EH (cell line): ENCODE measurements at regions not wholly inside any gene's neighbourhood (a gene's known extent, or its start where the extent isn't known, plus 50 kb on each side); places are given as distances from the start of the nearest gene placed in this dataset.
"Not testable (repeated sequence)": the region's sequence is repeated elsewhere in the genome, so short reads cannot be mapped to it uniquely, and the experiment has no call there.

Experiments
- DNase-seq: peaks from one replicate; pipeline ENCODE4 v3.0.0-alpha.2; 2015; ENCODE audit warnings: low read depth

DNA sequence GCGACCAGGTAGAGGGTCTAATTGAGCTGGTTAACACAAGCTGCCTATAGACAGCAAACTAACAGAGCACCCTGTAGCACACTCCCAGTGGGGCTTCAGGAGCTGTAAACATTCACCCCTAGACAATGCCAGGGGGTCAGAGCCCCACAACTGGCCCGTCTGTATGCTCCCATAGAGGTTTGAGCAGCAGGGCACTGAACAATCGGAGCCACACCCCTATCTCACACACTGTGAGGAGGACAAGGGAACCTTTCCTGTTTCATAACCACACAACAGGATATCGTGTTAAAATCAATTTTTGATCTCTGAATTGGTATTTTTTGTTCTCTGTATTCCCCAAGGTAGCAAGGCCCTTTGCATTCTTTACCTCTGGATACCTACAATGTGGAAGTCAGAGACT is 266.1 kb downstream of the SPRY2 start:
- no peak for DNase-seq

DNA sequence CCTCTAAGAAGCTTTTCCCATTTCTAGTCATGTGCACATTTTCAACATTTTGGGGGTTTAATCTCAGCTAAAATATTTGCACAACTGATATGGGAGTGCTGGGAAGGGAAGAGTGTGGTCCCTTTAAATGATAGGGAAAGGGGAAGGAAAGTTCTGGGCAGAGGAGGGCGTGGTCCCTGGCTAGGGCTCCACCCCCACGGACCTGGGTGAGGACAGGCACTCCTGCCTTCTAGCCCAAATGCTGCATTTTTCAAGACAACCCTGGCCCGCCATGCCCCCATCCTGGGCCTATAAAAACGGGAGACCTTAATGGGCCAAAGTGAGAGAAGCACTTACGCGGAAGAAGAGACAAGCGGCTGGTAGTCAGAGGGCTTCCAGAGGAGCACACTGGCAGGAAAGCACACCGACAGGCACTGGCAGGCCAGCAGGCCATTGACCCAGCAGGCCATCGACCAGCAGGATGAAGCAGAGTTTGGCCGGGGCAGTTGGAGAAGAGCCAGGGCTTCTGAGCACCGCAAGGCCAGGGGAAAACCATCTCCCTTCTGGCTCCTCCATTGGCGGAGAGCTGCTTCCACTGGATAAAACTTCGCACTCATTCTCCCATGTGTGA is 266.7 kb downstream of the SPRY2 start:
- no peak for DNase-seq

DNA sequence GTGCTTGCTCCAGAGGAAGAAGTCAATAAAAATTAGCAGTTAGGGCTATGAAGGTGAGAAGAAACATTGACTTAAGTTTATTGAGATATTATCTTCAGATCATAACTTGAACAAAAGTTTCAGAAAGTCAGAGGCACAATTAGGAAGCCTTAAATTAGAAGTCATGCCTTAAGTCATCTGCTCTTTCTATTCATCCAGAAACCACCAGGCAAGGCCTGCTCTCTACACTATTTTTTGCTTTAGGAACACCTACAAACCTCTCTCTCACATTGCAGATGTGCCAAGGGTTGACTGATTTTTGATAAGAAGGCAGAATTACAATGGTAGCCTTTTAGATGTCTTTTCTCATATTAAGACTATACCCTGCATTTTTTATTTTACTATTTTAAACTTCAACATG is 268.7 kb downstream of the SPRY2 start:
- no peak for DNase-seq

- DNase-seq = no peak
Measured at GRCh38 chr13:80070024-80070703, 270.8 kb downstream of the SPRY2 start.

DNA sequence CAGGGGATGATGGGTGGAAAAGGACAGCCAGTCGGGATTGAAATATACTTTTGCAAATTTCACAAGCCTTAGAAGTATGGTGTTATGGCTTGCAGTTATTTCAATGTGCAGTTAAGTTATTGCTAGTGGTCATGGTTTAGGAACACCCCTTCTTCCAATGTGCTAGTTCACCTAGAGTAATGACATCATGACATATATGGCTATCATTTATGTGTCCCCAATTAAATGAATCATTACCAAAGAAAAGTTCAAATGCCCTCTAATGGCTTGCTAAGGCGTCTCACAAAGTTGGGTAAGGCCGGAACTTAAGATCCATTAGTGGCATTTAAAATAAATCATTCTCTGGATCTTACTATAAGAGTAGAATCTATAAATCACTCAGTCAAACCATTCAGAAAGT is 271.6 kb downstream of the SPRY2 start:
- no peak for DNase-seq

GRCh38 chr13:80065996-80066395 is 274.9 kb downstream of the SPRY2 start:
- DNase-seq = no peak

DNA sequence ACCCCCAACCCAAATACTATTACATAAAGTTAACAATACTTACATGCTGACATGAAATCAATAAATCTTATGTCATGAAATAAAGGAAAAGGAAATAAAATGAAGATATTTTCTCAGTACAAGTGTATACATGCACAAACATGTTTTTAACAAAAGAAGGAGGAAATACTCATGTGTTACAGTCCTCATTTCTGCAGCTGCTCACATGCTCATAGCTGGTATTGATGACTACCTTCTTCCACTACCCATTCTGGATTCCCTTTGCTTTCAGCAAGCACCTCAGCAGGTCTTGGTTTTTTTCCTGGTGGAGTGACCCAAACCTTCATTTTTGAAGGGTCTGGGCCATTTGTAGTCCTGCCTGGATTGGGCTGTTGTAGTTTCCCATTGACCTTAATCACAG is 278.5 kb downstream of the SPRY2 start:
- DNase-seq = not testable (repeated sequence)

DNA sequence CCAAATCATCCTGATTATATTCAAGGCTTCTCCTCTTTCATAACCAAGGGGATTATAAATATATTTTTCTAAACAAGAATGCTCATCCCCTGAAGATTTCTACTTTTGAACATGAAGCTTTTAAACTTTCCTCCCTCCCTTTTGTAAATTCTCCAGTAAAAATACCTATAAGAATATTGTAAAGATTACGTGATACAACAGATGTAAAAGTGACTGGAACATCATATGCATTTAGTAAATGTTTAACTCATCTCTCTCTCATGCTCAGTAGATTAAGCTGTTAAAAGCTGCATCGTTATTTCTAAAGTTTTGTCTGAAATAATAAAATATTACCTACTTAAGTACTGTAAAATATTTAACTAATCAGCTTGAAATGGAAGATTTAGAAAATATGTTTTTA is 281.1 kb downstream of the SPRY2 start:
- DNase-seq = no peak

- DNase-seq = no peak
Measured at GRCh38 chr13:80058626-80059025, 282.3 kb downstream of the SPRY2 start.

- DNase-seq = no peak
Measured at GRCh38 chr13:80055847-80056246, 285.1 kb downstream of the SPRY2 start.

GRCh38 chr13:80054806-80055205 is 286.1 kb downstream of the SPRY2 start:
- peak; percentile 52 for DNase-seq

DNA sequence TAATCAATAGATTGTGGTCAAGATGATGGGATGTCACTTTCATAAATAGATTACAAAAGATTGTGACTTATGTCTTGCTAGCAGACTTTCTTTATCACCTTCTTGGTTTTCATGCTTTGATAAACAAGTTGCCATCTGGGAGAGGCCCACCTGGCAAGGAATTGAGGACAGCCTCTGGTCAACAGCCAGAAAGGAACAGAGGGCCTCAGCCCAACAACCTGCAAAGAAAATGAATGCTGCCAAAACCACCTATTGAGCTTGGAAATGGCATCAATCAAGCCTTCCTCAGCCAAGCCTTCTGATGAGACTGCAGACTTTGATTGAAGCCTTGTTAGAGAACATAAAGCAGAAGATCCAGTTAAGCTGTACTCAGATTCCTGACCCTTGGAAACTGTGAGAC is 288.6 kb downstream of the SPRY2 start:
- no peak for DNase-seq

DNA sequence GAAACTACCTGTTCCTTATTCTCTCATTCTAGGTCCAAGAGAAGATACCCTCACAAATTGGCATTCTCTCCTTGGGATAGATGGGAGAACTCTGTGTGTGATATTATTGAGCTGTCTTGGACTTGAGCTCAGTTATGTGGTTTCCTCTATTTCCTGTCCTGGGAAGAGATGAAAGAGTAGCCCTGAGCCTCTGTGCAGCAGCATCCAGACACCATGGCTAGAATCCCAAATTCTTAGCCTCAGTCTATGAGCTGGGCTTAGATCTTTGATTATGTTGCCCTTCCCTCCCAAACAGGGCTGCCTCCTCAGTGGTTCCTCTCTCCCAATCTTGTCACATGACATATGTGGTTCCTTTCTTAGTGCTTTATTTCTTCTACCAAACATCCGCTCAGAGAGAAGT is 290.7 kb downstream of the SPRY2 start:
- peak; percentile 30 for DNase-seq

DNA sequence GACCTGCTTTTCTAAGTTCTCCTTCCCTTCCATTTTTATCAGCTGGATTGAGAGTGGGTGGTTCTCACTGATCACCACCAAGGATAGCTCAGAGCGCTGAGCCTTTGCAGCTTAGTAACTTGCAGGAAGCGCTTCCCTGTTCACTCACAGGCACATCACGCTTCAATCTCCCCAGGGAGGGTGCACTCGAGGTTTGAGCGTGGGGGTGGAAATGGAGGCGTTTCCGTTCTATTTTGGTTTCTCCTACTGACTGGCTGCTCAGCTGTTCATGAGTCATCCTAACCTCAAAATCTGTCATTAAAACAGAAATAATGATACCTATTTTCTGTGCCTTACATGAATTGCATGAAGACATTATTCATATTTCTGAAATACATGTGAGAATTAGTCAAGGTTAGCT is 292.1 kb downstream of the SPRY2 start:
- peak; percentile 97 for DNase-seq

GRCh38 chr13:80048030-80048429 is 292.9 kb downstream of the SPRY2 start:
- no peak for DNase-seq

- peak; percentile 40 for DNase-seq
Measured at GRCh38 chr13:80047406-80047805, 293.5 kb downstream of the SPRY2 start.

GRCh38 chr13:80040981-80041317 is 300.0 kb downstream of the SPRY2 start:
- DNase-seq = no peak

DNA sequence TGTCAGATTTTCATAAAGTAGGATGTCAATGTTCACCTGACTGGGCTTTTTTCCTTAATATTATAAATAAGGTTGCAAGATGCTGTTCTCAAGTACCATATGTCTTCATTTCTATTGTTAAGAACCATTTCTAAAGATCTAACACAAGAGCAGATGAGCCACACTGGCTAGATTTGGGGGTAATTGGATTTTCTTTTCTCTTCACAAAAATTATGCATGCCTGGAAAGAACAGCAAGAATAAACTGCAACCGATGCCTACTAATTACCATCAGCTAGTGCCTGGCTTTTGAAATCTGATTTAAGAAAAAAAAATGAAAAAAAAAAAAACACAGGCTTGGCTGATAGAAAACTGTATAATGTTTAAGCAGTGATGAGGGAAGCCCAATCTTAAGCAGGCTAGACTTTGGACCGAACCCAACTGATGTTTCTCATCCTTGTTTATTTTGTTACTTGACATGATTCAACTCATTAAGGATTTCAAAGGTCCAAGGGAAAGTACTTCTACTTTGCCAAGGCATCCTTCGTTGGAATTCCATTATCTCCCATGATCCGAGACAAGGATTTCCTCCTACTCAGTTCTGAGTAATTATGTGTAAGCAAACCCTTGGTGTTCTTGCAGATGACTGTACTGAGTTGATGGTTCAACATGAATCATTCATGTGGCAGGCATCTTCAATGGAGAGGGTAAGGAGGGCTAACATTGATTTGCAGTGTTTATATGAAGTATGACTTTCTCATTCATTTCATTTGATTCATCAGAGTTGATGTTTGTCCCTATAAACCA is 300.5 kb downstream of the SPRY2 start:
- peak; percentile 100 for DNase-seq

GRCh38 chr13:80039000-80039399 is 301.9 kb downstream of the SPRY2 start:
- DNase-seq = no peak

GRCh38 chr13:80038371-80038770 is 302.6 kb downstream of the SPRY2 start:
- no peak for DNase-seq

DNA sequence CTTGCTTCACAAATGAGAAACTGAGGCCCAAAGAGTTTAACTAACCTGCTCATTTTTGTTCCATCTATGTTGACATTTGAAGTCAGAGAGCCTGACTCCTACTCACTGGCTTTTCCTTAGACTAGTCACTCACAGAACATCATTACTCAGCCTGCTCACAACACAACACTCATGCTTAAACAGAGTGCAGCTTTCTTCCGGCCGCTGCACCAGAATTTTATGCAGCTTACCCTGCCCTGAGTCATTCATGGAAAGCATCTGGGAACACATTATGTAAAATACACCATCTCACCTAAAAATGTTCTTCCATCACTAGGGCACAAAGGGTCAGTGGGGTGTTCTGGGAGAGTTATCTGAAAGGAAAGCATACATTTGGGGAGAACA is 303.4 kb downstream of the SPRY2 start:
- peak; percentile 92 for DNase-seq

DNA sequence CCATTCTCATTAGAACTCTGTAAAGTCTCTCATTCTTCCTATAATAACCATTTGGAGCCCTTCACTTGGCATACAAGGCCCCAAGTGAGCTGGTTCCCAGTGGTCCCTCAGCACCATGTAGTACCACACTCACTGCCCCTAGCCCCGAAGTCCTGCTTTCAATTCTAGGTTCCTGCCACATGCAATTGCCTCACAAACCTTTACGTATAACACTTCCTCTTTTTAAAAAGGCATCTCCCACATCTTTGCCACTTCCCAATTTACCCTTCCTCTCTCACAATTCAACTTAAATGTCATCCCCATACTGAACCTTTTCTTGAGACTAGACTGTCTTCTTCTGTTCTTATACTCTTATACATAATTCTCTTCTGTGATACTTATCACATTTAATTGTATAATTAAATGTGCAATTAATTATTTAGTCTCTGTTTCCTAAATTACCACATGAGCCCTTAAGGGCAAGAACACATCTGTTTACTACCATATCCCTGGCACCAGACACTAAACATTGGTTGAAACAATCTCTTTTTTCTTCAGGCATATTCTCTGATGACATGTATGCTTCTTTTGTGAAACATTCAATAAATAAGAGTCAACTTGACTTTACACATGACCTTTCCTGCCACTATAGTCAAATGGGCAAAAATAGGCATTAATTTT is 304.0 kb downstream of the SPRY2 start:
- no peak for DNase-seq

GRCh38 chr13:80035096-80035495 is 305.8 kb downstream of the SPRY2 start:
- no peak for DNase-seq
